Type B pancreatic cell (in vitro differentiated cells): ENCODE measurements at regions not wholly inside any gene's neighbourhood (a gene's known extent, or its start where the extent isn't known, plus 50 kb on each side); places are given as distances from the start of the nearest gene placed in this dataset.
A peak's percentile ranks its signal among the peaks of the same experiment; 100 is the strongest.

Experiments
- DNase-seq: peaks from one replicate; pipeline ENCODE4 v3.0.0; 2021; ENCODE audit warnings: mixed read lengths; ENCODE audit not compliant: unreplicated experiment; ENCODE audit errors: extremely low spot score
- H3K27ac Mint-ChIP-seq: 2 replicates; pipeline ENCODE4 v1.8.0; 2021; ENCODE audit warnings: mild to moderate bottlenecking, mixed read lengths
- H3K27me3 Mint-ChIP-seq: 2 replicates; pipeline ENCODE4 v1.8.0; 2021; ENCODE audit warnings: mixed read lengths
- H3K36me3 Mint-ChIP-seq: 2 replicates; pipeline ENCODE4 v1.8.0; 2021; ENCODE audit warnings: mixed read lengths
- H3K4me1 Mint-ChIP-seq: one replicate; pipeline ENCODE4 v1.8.0; 2021; ENCODE audit warnings: mixed read lengths; ENCODE audit not compliant: unreplicated experiment
- H3K4me3 Mint-ChIP-seq: 2 replicates; pipeline ENCODE4 v1.8.0; 2021; ENCODE audit warnings: mild to moderate bottlenecking, mixed read lengths
- H3K9me3 Mint-ChIP-seq: 2 replicates; pipeline ENCODE4 v1.8.0; 2021; ENCODE audit warnings: mixed read lengths
- TF ChIP-seq, protein P1 (sequence below): fragments of 200-600 bp; sonication (generic); conservative IDR thresholded peaks from 2 replicates; pipeline ENCODE4 v1.5.0; 2021; ENCODE audit warnings: antibody characterized with exemption, mild to moderate bottlenecking

DNA sequence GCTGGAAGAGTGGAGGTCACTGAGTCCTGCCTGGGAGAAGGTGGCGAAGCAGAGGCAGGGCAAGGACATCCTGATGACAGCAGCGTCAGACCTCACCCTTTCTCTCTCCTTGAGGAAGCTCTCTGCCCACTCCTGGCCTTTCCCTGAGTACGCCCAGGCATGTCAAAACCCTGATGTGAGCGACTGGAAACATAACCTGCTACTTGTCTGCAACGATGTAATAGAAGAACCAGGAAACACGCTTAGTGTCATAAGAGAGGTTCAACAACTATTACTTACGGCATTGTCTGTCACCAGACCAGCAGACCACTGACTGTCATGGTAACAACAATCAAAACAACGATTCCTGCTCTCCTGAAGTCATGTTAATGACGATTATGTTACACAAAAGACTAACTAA, 152.4 kb downstream of the ACTL7B start:
- H3K36me3 Mint-ChIP-seq: no peaks in the 10 kb centered on the region

GRCh38 chr9:108702681-108703080, 153.1 kb downstream of the ACTL7B start:
- H3K36me3 Mint-ChIP-seq: no peaks in the 10 kb centered on the region
- DNase-seq: no peak
- no peak overlapping the region for H3K27ac Mint-ChIP-seq
- peaks cover 7% of the 10 kb centered on the region for H3K27me3 Mint-ChIP-seq
- H3K4me1 Mint-ChIP-seq: no peaks in the 10 kb centered on the region
- H3K4me3 Mint-ChIP-seq: no peak overlapping the region
- TF ChIP-seq, protein P1, sequence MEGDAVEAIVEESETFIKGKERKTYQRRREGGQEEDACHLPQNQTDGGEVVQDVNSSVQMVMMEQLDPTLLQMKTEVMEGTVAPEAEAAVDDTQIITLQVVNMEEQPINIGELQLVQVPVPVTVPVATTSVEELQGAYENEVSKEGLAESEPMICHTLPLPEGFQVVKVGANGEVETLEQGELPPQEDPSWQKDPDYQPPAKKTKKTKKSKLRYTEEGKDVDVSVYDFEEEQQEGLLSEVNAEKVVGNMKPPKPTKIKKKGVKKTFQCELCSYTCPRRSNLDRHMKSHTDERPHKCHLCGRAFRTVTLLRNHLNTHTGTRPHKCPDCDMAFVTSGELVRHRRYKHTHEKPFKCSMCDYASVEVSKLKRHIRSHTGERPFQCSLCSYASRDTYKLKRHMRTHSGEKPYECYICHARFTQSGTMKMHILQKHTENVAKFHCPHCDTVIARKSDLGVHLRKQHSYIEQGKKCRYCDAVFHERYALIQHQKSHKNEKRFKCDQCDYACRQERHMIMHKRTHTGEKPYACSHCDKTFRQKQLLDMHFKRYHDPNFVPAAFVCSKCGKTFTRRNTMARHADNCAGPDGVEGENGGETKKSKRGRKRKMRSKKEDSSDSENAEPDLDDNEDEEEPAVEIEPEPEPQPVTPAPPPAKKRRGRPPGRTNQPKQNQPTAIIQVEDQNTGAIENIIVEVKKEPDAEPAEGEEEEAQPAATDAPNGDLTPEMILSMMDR: no peak
- H3K9me3 Mint-ChIP-seq: no peaks in the 10 kb centered on the region

More for the DNA sequence above, 152.4 kb downstream of the ACTL7B start:
- H3K4me1 Mint-ChIP-seq: no peaks in the 10 kb centered on the region
- H3K27me3 Mint-ChIP-seq: peaks cover 7% of the 10 kb centered on the region
- H3K4me3 Mint-ChIP-seq: no peak overlapping the region
- no peak overlapping the region for H3K27ac Mint-ChIP-seq
- H3K9me3 Mint-ChIP-seq: no peaks in the 10 kb centered on the region
- TF ChIP-seq, protein P1: no peak
- no peak for DNase-seq

GRCh38 chr9:108698801-108699200, 157.0 kb downstream of the ACTL7B start:
- Mint-ChIP-seq H3K9me3 (peaks cover 10% of the 10 kb centered on the region), H3K27me3 (no peaks in the 10 kb centered on the region), H3K27ac (no peak overlapping the region), H3K36me3 (no peaks in the 10 kb centered on the region), H3K4me3 (no peak overlapping the region), H3K4me1 (peaks cover 7% of the 10 kb centered on the region)
- no peak for DNase-seq
- TF ChIP-seq, protein P1: no peak

DNA sequence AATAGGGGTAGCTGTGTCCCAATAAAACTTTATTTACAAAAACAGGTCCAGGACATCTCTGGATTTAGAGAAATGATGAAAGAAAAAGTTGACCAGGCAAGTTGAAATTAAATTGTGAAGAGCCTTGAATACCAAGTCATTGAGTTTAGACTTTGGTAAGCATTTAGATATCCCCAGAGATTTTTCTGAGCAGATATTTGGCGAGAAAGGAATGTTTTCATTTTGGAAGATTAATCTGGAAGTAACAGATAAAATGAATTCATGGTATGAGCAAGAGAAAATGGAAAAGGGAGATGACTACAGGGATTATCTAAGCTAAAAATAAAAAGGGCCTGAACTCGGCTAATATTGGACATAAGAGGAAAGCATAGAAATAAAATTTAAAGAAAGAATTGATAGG, 157.6 kb downstream of the ACTL7B start:
- Mint-ChIP-seq H3K36me3 (no peaks in the 10 kb centered on the region), H3K4me3 (no peak overlapping the region), H3K4me1 (peaks cover 13% of the 10 kb centered on the region), H3K27me3 (no peaks in the 10 kb centered on the region), H3K9me3 (peaks cover 10% of the 10 kb centered on the region), H3K27ac (no peak overlapping the region)
- no peak for DNase-seq
- TF ChIP-seq, protein P1: no peak

DNA sequence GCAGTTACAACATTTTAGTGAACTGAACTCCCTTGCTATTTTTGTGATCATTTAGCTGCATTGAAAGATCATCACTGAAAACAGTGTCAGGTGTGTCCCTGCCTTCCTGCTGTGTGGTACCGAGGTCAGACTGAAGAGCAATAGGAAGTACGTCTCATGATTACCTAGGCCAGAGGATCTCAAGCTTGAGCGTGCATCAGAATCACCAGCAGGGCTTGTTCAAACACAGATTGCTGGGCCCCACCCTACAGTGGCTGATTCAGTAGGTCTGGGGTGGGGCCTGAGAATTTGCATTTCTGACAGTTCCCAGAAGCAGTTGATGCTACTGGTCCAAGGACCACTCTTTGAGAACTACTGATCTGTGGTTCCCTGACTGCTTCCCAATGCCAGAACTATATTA, 159.6 kb downstream of the ACTL7B start:
- peaks cover 10% of the 10 kb centered on the region for H3K9me3 Mint-ChIP-seq
- no peak overlapping the region for H3K4me3 Mint-ChIP-seq
- no peak for DNase-seq
- TF ChIP-seq, protein P1: no peak
- H3K4me1 Mint-ChIP-seq: peaks cover 19% of the 10 kb centered on the region
- no peaks in the 10 kb centered on the region for H3K36me3 Mint-ChIP-seq
- no peak overlapping the region for H3K27ac Mint-ChIP-seq
- no peaks in the 10 kb centered on the region for H3K27me3 Mint-ChIP-seq

- no peak for DNase-seq
- peak overlapping the region; percentile 3 for H3K4me3 Mint-ChIP-seq
- H3K27me3 Mint-ChIP-seq: no peaks in the 10 kb centered on the region
- peak overlapping the region; percentile 65 for H3K27ac Mint-ChIP-seq
- H3K36me3 Mint-ChIP-seq: no peaks in the 10 kb centered on the region
- peaks cover 19% of the 10 kb centered on the region for H3K4me1 Mint-ChIP-seq
- peaks cover 10% of the 10 kb centered on the region for H3K9me3 Mint-ChIP-seq
- TF ChIP-seq, protein P1: no peak
Measured at GRCh38 chr9:108694170-108694569, 161.6 kb downstream of the ACTL7B start.
